ENCODE measurements at regions not wholly inside any gene's neighbourhood (a gene's known extent, or its start where the extent isn't known, plus 50 kb on each side); places are given as distances from the start of the nearest gene placed in this dataset.

DNA sequence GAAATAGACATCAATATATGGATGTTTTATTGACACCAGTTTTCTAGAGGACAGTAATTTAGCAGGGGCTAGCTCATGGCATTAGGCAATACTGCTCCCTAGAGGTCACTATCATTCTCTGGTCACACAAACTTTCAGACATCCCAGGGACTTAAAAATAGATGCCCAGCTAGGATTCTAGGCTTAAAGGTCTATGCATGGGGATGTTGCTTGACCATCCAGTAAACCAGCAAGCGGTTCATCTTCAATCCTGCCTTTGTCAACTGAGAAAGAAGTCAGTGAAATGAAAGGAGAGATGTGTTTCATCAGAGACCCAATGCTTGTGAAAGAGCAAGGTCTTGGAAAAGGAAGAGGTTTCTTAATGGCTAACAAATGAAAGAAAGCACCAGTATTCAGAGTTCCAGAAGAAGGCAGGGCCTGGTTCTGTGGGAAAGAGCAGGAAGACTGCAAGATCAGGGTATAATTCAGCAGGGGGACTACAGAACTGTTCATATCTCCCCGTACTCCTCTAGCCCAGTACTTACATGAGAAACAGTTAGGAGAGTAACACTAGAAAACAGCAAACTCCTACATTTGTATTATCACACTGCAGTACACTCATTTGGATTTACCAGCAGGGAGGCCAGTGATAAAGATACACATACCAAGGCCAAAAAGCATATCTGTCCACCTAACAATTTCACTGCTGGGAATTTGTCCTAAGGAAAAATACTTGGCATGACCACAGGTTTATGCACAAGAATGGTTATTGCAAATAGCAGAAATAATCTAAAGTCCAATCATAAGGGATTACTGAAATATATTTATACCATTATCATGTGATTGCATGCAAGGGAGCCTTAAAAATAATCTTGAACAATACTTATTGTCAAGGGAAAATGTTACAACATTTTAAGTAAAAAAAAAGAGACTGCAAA, 151.4 kb upstream of the LAMA2 start:
- H3K4me3 Mint-ChIP-seq = no peak overlapping the region
- Histone ChIP-seq H3K4me3 (replicated peaks in 1 of 3; ENCODE audit: low read depth in 2 of 3, low read length in 3 of 3) (no peak overlapping the region), H3K27ac (ENCODE audit: low read depth in 1 of 2, low read length in 2 of 2) (no peak overlapping the region), H3K4me2 (replicated peaks; ENCODE audit: extremely low read depth, low read length, poor library complexity, severe bottlenecking) (no peak overlapping the region), H2AFZ (ENCODE audit: insufficient read depth, low read depth, low read length, poor library complexity, severe bottlenecking) (no peak overlapping the region), H3K9me3 (replicated peaks in 1 of 2; ENCODE audit: control insufficient read depth in 1 of 2, insufficient read depth in 1 of 2, low read length in 2 of 2) (no peaks in the 10 kb centered on the region), H3K36me3 (replicated peaks in 1 of 2; ENCODE audit: control insufficient read depth in 1 of 2, insufficient read depth in 2 of 2, low read length in 2 of 2) (no peaks in the 10 kb centered on the region), H3K79me2 (ENCODE audit: insufficient read depth, low read length) (no peaks in the 10 kb centered on the region), H3K9ac (ENCODE audit: insufficient read depth, low read length, poor library complexity, severe bottlenecking) (no peak overlapping the region), H3K27me3 (ENCODE audit: control insufficient read depth in 2 of 2, insufficient read depth in 2 of 2, low read length in 2 of 2) (no peaks in the 10 kb centered on the region), H4K20me1 (ENCODE audit: insufficient read depth, low read length) (no peaks in the 10 kb centered on the region), H3K4me1 (ENCODE audit: control insufficient read depth in 1 of 2, insufficient read depth in 2 of 2, low read length in 2 of 2) (no peaks in the 10 kb centered on the region)
- intact Hi-C loops (cut with micrococcal nuclease) = no loop called here
- H3K36me3 Mint-ChIP-seq = no peaks in the 10 kb centered on the region
- no peak for DNase-seq
- H3K4me1 Mint-ChIP-seq = no peaks in the 10 kb centered on the region
- no peak overlapping the region for H3K27ac Mint-ChIP-seq
- peaks cover 0 to 4% (median 2%) of the 10 kb centered on the region in 3 donors for H3K27me3 Mint-ChIP-seq (ENCODE audit: low read depth in 3 of 3)
- whole genome bisulfite sequencing (ENCODE audit: insufficient coverage) = no CpG with 5 or more reads among the region's 2 CpGs
- no peaks in the 10 kb centered on the region for H3K9me3 Mint-ChIP-seq
- TF ChIP-seq CTCF (IDR thresholded peaks at IDR 0.05) = no peak

DNA sequence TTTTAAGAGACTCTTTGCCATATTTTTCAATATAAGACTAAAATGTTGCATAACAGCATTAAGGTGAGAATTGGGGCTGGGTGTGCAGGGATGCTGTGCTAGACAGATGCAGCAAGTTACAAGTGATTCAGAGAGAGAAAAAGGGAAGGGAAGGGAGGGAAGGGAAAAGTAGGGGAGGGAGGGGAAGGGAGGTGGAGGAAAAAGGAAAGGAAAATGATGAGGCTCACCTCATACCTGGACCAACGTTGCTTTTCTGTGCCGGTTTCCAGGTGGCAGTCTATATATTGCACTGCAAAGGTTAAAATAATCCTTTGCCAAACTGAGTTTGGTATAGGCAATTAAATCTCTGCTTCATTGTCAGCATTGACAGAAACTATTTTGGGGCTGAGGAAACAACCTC, 155.4 kb upstream of the LAMA2 start:
- Histone ChIP-seq H3K36me3 (replicated peaks in 1 of 2; ENCODE audit: control insufficient read depth in 1 of 2, insufficient read depth in 2 of 2, low read length in 2 of 2) (no peaks in the 10 kb centered on the region), H3K27me3 (ENCODE audit: control insufficient read depth in 2 of 2, insufficient read depth in 2 of 2, low read length in 2 of 2) (no peaks in the 10 kb centered on the region), H3K4me1 (ENCODE audit: control insufficient read depth in 1 of 2, insufficient read depth in 2 of 2, low read length in 2 of 2) (no peaks in the 10 kb centered on the region), H3K4me3 (replicated peaks in 1 of 3; ENCODE audit: low read depth in 2 of 3, low read length in 3 of 3) (no peak overlapping the region), H3K79me2 (ENCODE audit: insufficient read depth, low read length) (no peaks in the 10 kb centered on the region), H3K27ac (ENCODE audit: low read depth in 1 of 2, low read length in 2 of 2) (no peak overlapping the region), H3K4me2 (replicated peaks; ENCODE audit: extremely low read depth, low read length, poor library complexity, severe bottlenecking) (no peak overlapping the region), H3K9ac (ENCODE audit: insufficient read depth, low read length, poor library complexity, severe bottlenecking) (no peak overlapping the region), H3K9me3 (replicated peaks in 1 of 2; ENCODE audit: control insufficient read depth in 1 of 2, insufficient read depth in 1 of 2, low read length in 2 of 2) (no peaks in the 10 kb centered on the region), H4K20me1 (ENCODE audit: insufficient read depth, low read length) (no peaks in the 10 kb centered on the region), H2AFZ (ENCODE audit: insufficient read depth, low read depth, low read length, poor library complexity, severe bottlenecking) (no peak overlapping the region)
- intact Hi-C loops (cut with micrococcal nuclease) = no loop called here
- Mint-ChIP-seq H3K36me3 (no peaks in the 10 kb centered on the region), H3K27me3 (ENCODE audit: low read depth in 3 of 3) (peaks cover 0 to 6% (median 0%) of the 10 kb centered on the region in 3 donors), H3K4me3 (no peak overlapping the region), H3K9me3 (no peaks in the 10 kb centered on the region), H3K27ac (no peak overlapping the region), H3K4me1 (no peaks in the 10 kb centered on the region)
- TF ChIP-seq CTCF (IDR thresholded peaks at IDR 0.05) = no peak
- WGBS (ENCODE audit: insufficient coverage) = 75% methylated on average over 2 of the region's 2 CpGs
- DNase-seq = no peak
